Activated B cell treated with CpG ODN at 0.5 μM for 24 hours (primary cell): ENCODE measurements at regions not wholly inside any gene's neighbourhood (a gene's known extent, or its start where the extent isn't known, plus 50 kb on each side); places are given as distances from the start of the nearest gene placed in this dataset.

Experiments used
- ATAC-seq: fragments of 200-7000 bp; cut with Tn5 transposase; one replicate; pipeline ENCODE4 v1.10.0; 2021; ENCODE audit warnings: low read depth, mild to moderate bottlenecking, moderate library complexity
- CTCF ChIA-PET: fragments of 350-600 bp; sonication (Branson Sonifier 250); formaldehyde crosslinking; loops from one replicate; lab custom pipeline; 2021; ENCODE audit warnings: antibody characterized with exemption; lab: Charles Lee
- POLR2A ChIA-PET: fragments of 350-600 bp; sonication (Branson Sonifier 250); formaldehyde crosslinking; loops from one replicate; lab custom pipeline; 2021; ENCODE audit warnings: antibody characterized with exemption; lab: Charles Lee
- DNase-seq: peaks from one replicate; pipeline ENCODE4 v3.0.0; 2022
- H3K27ac Mint-ChIP-seq: one replicate; pipeline ENCODE4 v1.8.0; 2020; ENCODE audit warnings: mixed read lengths
- H3K27me3 Mint-ChIP-seq: one replicate; pipeline ENCODE4 v1.8.0; 2021; ENCODE audit warnings: mixed read lengths
- H3K36me3 Mint-ChIP-seq: one replicate; pipeline ENCODE4 v1.8.0; 2021; ENCODE audit warnings: low read depth, mixed read lengths
- H3K4me1 Mint-ChIP-seq: one replicate; pipeline ENCODE4 v1.8.0; 2021; ENCODE audit warnings: mixed read lengths
- H3K4me3 Mint-ChIP-seq: one replicate; pipeline ENCODE4 v1.8.0; 2020; ENCODE audit warnings: mild to moderate bottlenecking, mixed read lengths
- H3K9me3 Mint-ChIP-seq: one replicate; pipeline ENCODE4 v1.8.0; 2020; ENCODE audit warnings: mixed read lengths
- CTCF ChIP-seq: fragments of 200-600 bp; IDR thresholded peaks from one replicate; pipeline ENCODE4 v1.8.0; 2022; ENCODE audit warnings: antibody characterized with exemption, mild to moderate bottlenecking
- intact Hi-C: fragments of 100-400 bp; cut with micrococcal nuclease; formaldehyde crosslinking; loops from one replicate; pipeline ENCODE4 v1.15.1; 2024

GRCh38 chr11:37968148-37968547, 1370.1 kb upstream of the RAG2 start:
- no peaks in the 10 kb centered on the region for H3K27me3 Mint-ChIP-seq
- intact Hi-C loops: no loop called here
- no peaks in the 10 kb centered on the region for H3K4me1 Mint-ChIP-seq
- no peak overlapping the region for H3K4me3 Mint-ChIP-seq
- DNase-seq: no peak
- H3K27ac Mint-ChIP-seq: no peak overlapping the region
- ChIA-PET CTCF (no interaction called here), POLR2A (no interaction called here)
- H3K36me3 Mint-ChIP-seq: no peaks in the 10 kb centered on the region
- no peak for TF ChIP-seq CTCF
- ATAC-seq: no peak
- H3K9me3 Mint-ChIP-seq: peaks cover 10% of the 10 kb centered on the region

GRCh38 chr11:37967635-37968034, 1369.6 kb upstream of the RAG2 start:
- peaks cover 10% of the 10 kb centered on the region for H3K9me3 Mint-ChIP-seq
- DNase-seq (no peak), ATAC-seq (no peak)
- H3K27ac Mint-ChIP-seq: no peak overlapping the region
- H3K36me3 Mint-ChIP-seq: no peaks in the 10 kb centered on the region
- ChIA-PET POLR2A (no interaction called here), CTCF (no interaction called here)
- H3K27me3 Mint-ChIP-seq: no peaks in the 10 kb centered on the region
- no peak overlapping the region for H3K4me3 Mint-ChIP-seq
- no peak for TF ChIP-seq CTCF
- intact Hi-C loops: no loop called here
- no peaks in the 10 kb centered on the region for H3K4me1 Mint-ChIP-seq

- Mint-ChIP-seq H3K27ac (no peak overlapping the region), H3K4me1 (no peaks in the 10 kb centered on the region), H3K27me3 (no peaks in the 10 kb centered on the region), H3K4me3 (no peak overlapping the region), H3K9me3 (peaks cover 5% of the 10 kb centered on the region), H3K36me3 (no peaks in the 10 kb centered on the region)
- ATAC-seq (no peak), DNase-seq (no peak)
- intact Hi-C loops: no loop called here
- no peak for TF ChIP-seq CTCF
- ChIA-PET CTCF (no interaction called here), POLR2A (no interaction called here)
These were observed 1365.4 kb upstream of the RAG2 start for GRCh38 chr11:37963440-37963839.

GRCh38 chr11:37957717-37958116, 1359.7 kb upstream of the RAG2 start:
- no peaks in the 10 kb centered on the region for H3K36me3 Mint-ChIP-seq
- DNase-seq (no peak), ATAC-seq (no peak)
- POLR2A ChIA-PET: no interaction called here
- intact Hi-C loops: no loop called here
- CTCF ChIA-PET: no interaction called here
- no peaks in the 10 kb centered on the region for H3K4me1 Mint-ChIP-seq
- H3K9me3 Mint-ChIP-seq: peaks cover 7% of the 10 kb centered on the region
- no peak for TF ChIP-seq CTCF
- no peak overlapping the region for H3K4me3 Mint-ChIP-seq
- H3K27ac Mint-ChIP-seq: no peak overlapping the region
- no peaks in the 10 kb centered on the region for H3K27me3 Mint-ChIP-seq

GRCh38 chr11:37951996-37952395, 1354.0 kb upstream of the RAG2 start:
- no peak overlapping the region for H3K27ac Mint-ChIP-seq
- no peak for TF ChIP-seq CTCF
- no peaks in the 10 kb centered on the region for H3K36me3 Mint-ChIP-seq
- CTCF ChIA-PET: no interaction called here
- POLR2A ChIA-PET: no interaction called here
- ATAC-seq (no peak), DNase-seq (no peak)
- H3K9me3 Mint-ChIP-seq: no peaks in the 10 kb centered on the region
- H3K4me1 Mint-ChIP-seq: no peaks in the 10 kb centered on the region
- intact Hi-C loops: no loop called here
- H3K4me3 Mint-ChIP-seq: no peak overlapping the region
- no peaks in the 10 kb centered on the region for H3K27me3 Mint-ChIP-seq
